ENCODE measurements at regions not wholly inside any gene's neighbourhood (a gene's known extent, or its start where the extent isn't known, plus 50 kb on each side); places are given as distances from the start of the nearest gene placed in this dataset.
"Not testable (repeated sequence)": the region's sequence is repeated elsewhere in the genome, so short reads cannot be mapped to it uniquely, and the experiment has no call there.

GRCh38 chr7:138388673-138389491 lies 71.2 kb upstream of the TRIM24 start:
- Mint-ChIP-seq H3K36me3 (no peaks in the 10 kb centered on the region), H3K4me1 (ENCODE audit: low read depth in 2 of 2) (no peaks in the 10 kb centered on the region), H3K9me3 (no peaks in the 10 kb centered on the region), H3K27me3 (no peaks in the 10 kb centered on the region), H3K27ac (no peak overlapping the region), H3K4me3 (no peak overlapping the region)
- peak in 1 of 2 donors; percentile 43 for ATAC-seq
- no peak for DNase-seq (ENCODE audit: low spot score)

GRCh38 chr7:138395763-138396162 lies 64.3 kb upstream of the TRIM24 start:
- no peak for ATAC-seq
- Mint-ChIP-seq H3K27ac (no peak overlapping the region), H3K27me3 (peaks cover 0 to 2% of the 10 kb centered on the region in 2 donors), H3K9me3 (no peaks in the 10 kb centered on the region), H3K36me3 (no peaks in the 10 kb centered on the region), H3K4me3 (no peak overlapping the region), H3K4me1 (ENCODE audit: low read depth in 2 of 2) (no peaks in the 10 kb centered on the region)
- no peak for DNase-seq (ENCODE audit: low spot score)

GRCh38 chr7:138396251-138397070 lies 63.6 kb upstream of the TRIM24 start:
- DNase-seq (ENCODE audit: low spot score) (no peak), ATAC-seq (no peak)
- H3K27me3 Mint-ChIP-seq: peaks cover 0 to 2% of the 10 kb centered on the region in 2 donors
- H3K9me3 Mint-ChIP-seq: no peaks in the 10 kb centered on the region
- no peak overlapping the region for H3K27ac Mint-ChIP-seq
- no peak overlapping the region for H3K4me3 Mint-ChIP-seq
- no peaks in the 10 kb centered on the region for H3K4me1 Mint-ChIP-seq (ENCODE audit: low read depth in 2 of 2)
- H3K36me3 Mint-ChIP-seq: no peaks in the 10 kb centered on the region

- not testable (repeated sequence) for ATAC-seq; H3K9me3 Mint-ChIP-seq; H3K27me3 Mint-ChIP-seq; H3K36me3 Mint-ChIP-seq; H3K4me1 Mint-ChIP-seq (ENCODE audit: low read depth in 2 of 2); H3K27ac Mint-ChIP-seq; H3K4me3 Mint-ChIP-seq; DNase-seq (ENCODE audit: low spot score)
These were observed 63.0 kb upstream of the TRIM24 start for GRCh38 chr7:138397071-138397433.

GRCh38 chr7:138398857-138399256 lies 61.2 kb upstream of the TRIM24 start:
- ATAC-seq: no peak
- no peak for DNase-seq (ENCODE audit: low spot score)
- H3K27ac Mint-ChIP-seq: no peak overlapping the region
- no peak overlapping the region for H3K4me3 Mint-ChIP-seq
- no peaks in the 10 kb centered on the region for H3K36me3 Mint-ChIP-seq
- H3K27me3 Mint-ChIP-seq: peaks cover 0 to 2% of the 10 kb centered on the region in 2 donors
- H3K9me3 Mint-ChIP-seq: no peaks in the 10 kb centered on the region
- no peaks in the 10 kb centered on the region for H3K4me1 Mint-ChIP-seq (ENCODE audit: low read depth in 2 of 2)

GRCh38 chr7:138400400-138400886 lies 59.6 kb upstream of the TRIM24 start:
- Mint-ChIP-seq H3K4me1 (ENCODE audit: low read depth in 2 of 2) (no peaks in the 10 kb centered on the region), H3K4me3 (no peak overlapping the region), H3K27ac (no peak overlapping the region), H3K27me3 (peaks cover 0 to 2% of the 10 kb centered on the region in 2 donors), H3K9me3 (no peaks in the 10 kb centered on the region), H3K36me3 (no peaks in the 10 kb centered on the region)
- DNase-seq (ENCODE audit: low spot score) (no peak), ATAC-seq (no peak)

GRCh38 chr7:138402749-138403148 lies 57.3 kb upstream of the TRIM24 start:
- Mint-ChIP-seq H3K27me3 (peaks cover 0 to 8% of the 10 kb centered on the region in 2 donors), H3K9me3 (no peaks in the 10 kb centered on the region), H3K4me1 (ENCODE audit: low read depth in 2 of 2) (no peaks in the 10 kb centered on the region), H3K36me3 (no peaks in the 10 kb centered on the region), H3K4me3 (no peak overlapping the region), H3K27ac (no peak overlapping the region)
- ATAC-seq (no peak), DNase-seq (ENCODE audit: low spot score) (no peak)

GRCh38 chr7:138405496-138405895 lies 54.6 kb upstream of the TRIM24 start:
- DNase-seq (ENCODE audit: low spot score) (no peak), ATAC-seq (no peak)
- Mint-ChIP-seq H3K27me3 (peaks cover 6 to 8% of the 10 kb centered on the region in 2 donors), H3K4me3 (no peak overlapping the region), H3K9me3 (no peaks in the 10 kb centered on the region), H3K27ac (no peak overlapping the region), H3K36me3 (no peaks in the 10 kb centered on the region), H3K4me1 (ENCODE audit: low read depth in 2 of 2) (no peaks in the 10 kb centered on the region)

- peaks cover 6 to 11% of the 10 kb centered on the region in 2 donors for H3K27me3 Mint-ChIP-seq
- no peak for ATAC-seq
- H3K36me3 Mint-ChIP-seq: no peaks in the 10 kb centered on the region
- no peak overlapping the region for H3K27ac Mint-ChIP-seq
- H3K4me1 Mint-ChIP-seq (ENCODE audit: low read depth in 2 of 2): no peaks in the 10 kb centered on the region
- no peaks in the 10 kb centered on the region for H3K9me3 Mint-ChIP-seq
- no peak overlapping the region for H3K4me3 Mint-ChIP-seq
- DNase-seq (ENCODE audit: low spot score): no peak
These were observed 52.3 kb upstream of the TRIM24 start for GRCh38 chr7:138407792-138408191.

Data from natural killer cell treated with Interleukin-12 subunit alpha and Interleukin-12 subunit beta and Interleukin-15 and Interleukin-18, amount 100 ng/mL, for 72 hours (primary cell).